CD14-positive monocyte (primary cell): ENCODE measurements at regions not wholly inside any gene's neighbourhood (a gene's known extent, or its start where the extent isn't known, plus 50 kb on each side); places are given as distances from the start of the nearest gene placed in this dataset.

ENCODE experiments used
- DNase-seq, 3 donors: peaks; one replicate each; pipeline ENCODE4 v3.0.0-alpha.2; 2011 to 2022
- H2AFZ ChIP-seq: 2 replicates; pipeline ENCODE4 v1.6.0; 2012; ENCODE audit warnings: mild to moderate bottlenecking, low read depth, low read length, inconsistent platforms; ENCODE audit not compliant: insufficient read depth, poor library complexity, severe bottlenecking
- H3K27ac ChIP-seq, 2 donors: 1 replicate in 1 of 2; 2 replicates in 1 of 2; pipeline ENCODE4 v1.5.1; 2012 to 2013; ENCODE audit warnings: low read length in 2 of 2, control low read depth in 1 of 2, inconsistent platforms in 1 of 2, low read depth in 1 of 2, mild to moderate bottlenecking in 1 of 2
- H3K27me3 ChIP-seq, 2 donors: one replicate each; pipeline versions ENCODE4 v1.6.0 to v1.6.1; 2011 to 2013; ENCODE audit warnings: low read length in 2 of 2; ENCODE audit not compliant: control insufficient read depth in 2 of 2, insufficient read depth in 2 of 2
- H3K36me3 ChIP-seq, 2 donors: replicated peaks in 1 of 2; 1 replicate in 1 of 2; 2 replicates in 1 of 2; pipeline versions ENCODE4 v1.5.1 to v1.6.1; 2012 to 2013; ENCODE audit warnings: low read length in 2 of 2, control low read depth in 1 of 2, inconsistent platforms in 1 of 2, mild to moderate bottlenecking in 1 of 2; ENCODE audit not compliant: insufficient read depth in 2 of 2, control insufficient read depth in 1 of 2
- H3K4me1 ChIP-seq, 2 donors: 1 replicate in 1 of 2; 2 replicates in 1 of 2; pipeline versions ENCODE4 v1.5.1 to v1.6.1; 2012 to 2013; ENCODE audit warnings: low read length in 2 of 2, control low read depth in 1 of 2, inconsistent platforms in 1 of 2, mild to moderate bottlenecking in 1 of 2, moderate library complexity in 1 of 2; ENCODE audit not compliant: insufficient read depth in 2 of 2, control insufficient read depth in 1 of 2
- H3K4me2 ChIP-seq: replicated peaks from 2 replicates; pipeline ENCODE3; 2012; ENCODE audit warnings: low read length, moderate library complexity, mild to moderate bottlenecking; ENCODE audit not compliant: poor library complexity, severe bottlenecking; ENCODE audit errors: extremely low read depth
- H3K4me3 ChIP-seq, 3 experiments: fragments of 200-600 bp in 1 of 3; sonication (generic) in 1 of 3; replicated peaks in 1 of 3; 1 replicate in 2 of 3; 2 replicates in 1 of 3; pipeline ENCODE4 v1.5.1; 2011 to 2013; ENCODE audit warnings: low read length in 3 of 3, mild to moderate bottlenecking in 3 of 3, control low read depth in 2 of 3, low read depth in 2 of 3, inconsistent platforms in 1 of 3, moderate library complexity in 1 of 3
- H3K79me2 ChIP-seq: 2 replicates; pipeline ENCODE4 v1.6.0; 2012; ENCODE audit warnings: mild to moderate bottlenecking, control low read depth, inconsistent platforms, low read length, moderate library complexity; ENCODE audit not compliant: insufficient read depth
- H3K9ac ChIP-seq: 2 replicates; pipeline ENCODE4 v1.6.0; 2017; ENCODE audit warnings: low read length, mild to moderate bottlenecking; ENCODE audit not compliant: insufficient read depth, poor library complexity, severe bottlenecking
- H3K9me3 ChIP-seq, 2 donors: replicated peaks in 1 of 2; 1 replicate in 1 of 2; 2 replicates in 1 of 2; pipeline versions ENCODE4 v1.5.1 to v1.6.1; 2012 to 2013; ENCODE audit warnings: low read length in 2 of 2, control low read depth in 1 of 2; ENCODE audit not compliant: control insufficient read depth in 1 of 2, insufficient read depth in 1 of 2
- H4K20me1 ChIP-seq: 2 replicates; pipeline ENCODE4 v1.6.0; 2012; ENCODE audit warnings: mild to moderate bottlenecking, low read length, control low read depth, moderate library complexity; ENCODE audit not compliant: insufficient read depth
- H3K27ac Mint-ChIP-seq, 7 donors: one replicate each; pipeline ENCODE4 v1.8.0; 2020; ENCODE audit warnings: mild to moderate bottlenecking in 7 of 7, mixed read lengths in 7 of 7, moderate library complexity in 6 of 7, inconsistent platforms in 2 of 7
- H3K27me3 Mint-ChIP-seq, 3 donors: one replicate each; pipeline ENCODE4 v1.8.0; 2021 to 2022; ENCODE audit warnings: low read depth in 3 of 3, mild to moderate bottlenecking in 3 of 3, mixed read lengths in 3 of 3, moderate library complexity in 3 of 3, inconsistent platforms in 1 of 3
- H3K36me3 Mint-ChIP-seq, 2 donors: one replicate each; pipeline ENCODE4 v1.8.0; 2020; ENCODE audit warnings: mixed read lengths in 2 of 2, inconsistent platforms in 1 of 2, mild to moderate bottlenecking in 1 of 2
- H3K4me1 Mint-ChIP-seq: one replicate; pipeline ENCODE4 v1.8.0; 2020; ENCODE audit warnings: mild to moderate bottlenecking, mixed read lengths
- H3K4me3 Mint-ChIP-seq, 2 donors: one replicate each; pipeline ENCODE4 v1.8.0; 2020; ENCODE audit warnings: mild to moderate bottlenecking in 2 of 2, mixed read lengths in 2 of 2, moderate library complexity in 1 of 2
- H3K9me3 Mint-ChIP-seq, 7 donors: one replicate each; pipeline ENCODE4 v1.8.0; 2020 to 2022; ENCODE audit warnings: mixed read lengths in 7 of 7, mild to moderate bottlenecking in 6 of 7, moderate library complexity in 6 of 7, inconsistent platforms in 2 of 7
- CTCF ChIP-seq: fragments of 200-600 bp; IDR thresholded peaks from one replicate; pipeline ENCODE4 v1.8.0; 2022; ENCODE audit warnings: antibody characterized with exemption, mild to moderate bottlenecking
- WGBS: methylation state at CpG from one replicate; pipeline ENCODE4 v1.1.5; 2013; ENCODE audit warnings: missing lambda C conversion rate; ENCODE audit not compliant: insufficient coverage; 5-methylcytosine and 5-hydroxymethylcytosine counted together
- intact Hi-C, 2 donors: fragments of 100-400 bp; cut with micrococcal nuclease; formaldehyde crosslinking; loops; one replicate each; pipeline versions ENCODE4 v1.15.0 to v1.15.1; 2023

GRCh38 chr11:79768343-79768742 is 327.5 kb upstream of the TENM4 start:
- no peak for TF ChIP-seq CTCF
- H3K4me3 Mint-ChIP-seq, result no peak overlapping the region
- H2AFZ ChIP-seq, result no peak overlapping the region
- H3K9me3 Mint-ChIP-seq, result peaks cover 0 to 6% (median 0%) of the 10 kb centered on the region in 7 donors
- WGBS, result no CpG with 5 or more reads among the region's 1 CpG
- no peaks in the 10 kb centered on the region for H3K27me3 ChIP-seq
- H3K9ac ChIP-seq, result no peak overlapping the region
- H3K36me3 Mint-ChIP-seq, result no peaks in the 10 kb centered on the region
- no peaks in the 10 kb centered on the region for H3K4me1 ChIP-seq
- no peaks in the 10 kb centered on the region for H3K36me3 ChIP-seq
- H3K4me2 ChIP-seq, result no peak overlapping the region
- H3K27ac Mint-ChIP-seq, result no peak overlapping the region
- H3K4me3 ChIP-seq, result no peak overlapping the region
- no peaks in the 10 kb centered on the region for H3K27me3 Mint-ChIP-seq
- no peak overlapping the region for H3K27ac ChIP-seq
- DNase-seq, result no peak
- H4K20me1 ChIP-seq, result no peaks in the 10 kb centered on the region
- no peaks in the 10 kb centered on the region for H3K4me1 Mint-ChIP-seq
- H3K9me3 ChIP-seq, result peaks cover 0 to 8% of the 10 kb centered on the region in 2 donors
- H3K79me2 ChIP-seq, result no peaks in the 10 kb centered on the region
- intact Hi-C loops, result no loop called here

DNA sequence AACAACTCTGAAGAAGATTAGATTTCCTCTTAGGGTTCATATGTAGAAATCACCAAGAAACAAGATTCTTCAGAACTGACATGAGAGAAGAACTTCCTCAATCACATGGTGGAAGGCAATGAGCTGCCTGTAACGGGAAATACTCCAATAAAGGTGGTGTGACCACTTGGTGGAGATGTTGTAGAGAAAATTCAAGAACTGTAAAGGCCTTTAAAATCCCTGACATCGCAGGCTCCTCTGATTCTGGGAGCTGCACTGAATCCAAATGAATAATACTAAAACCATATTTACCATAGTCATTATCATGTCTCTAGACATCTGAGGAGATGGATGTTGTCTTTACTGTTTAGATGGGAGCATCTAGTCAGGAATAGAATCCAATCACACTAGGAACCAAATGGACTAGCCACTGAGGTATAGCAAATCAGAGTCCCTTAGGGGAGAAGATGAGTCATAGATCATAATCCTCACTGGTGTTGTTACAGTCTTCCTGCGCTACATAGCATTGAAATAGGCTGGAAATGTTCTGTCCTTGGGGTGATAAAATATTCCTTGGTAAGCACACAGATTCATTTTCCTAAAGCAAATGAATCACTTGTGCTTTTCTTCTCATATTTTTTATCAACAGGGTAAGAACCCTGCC is 321.6 kb upstream of the TENM4 start:
- no peak for TF ChIP-seq CTCF
- Mint-ChIP-seq H3K27ac (no peak overlapping the region), H3K4me1 (no peaks in the 10 kb centered on the region), H3K36me3 (no peaks in the 10 kb centered on the region), H3K4me3 (no peak overlapping the region), H3K9me3 (peaks cover 0 to 7% (median 0%) of the 10 kb centered on the region in 7 donors), H3K27me3 (no peaks in the 10 kb centered on the region)
- no peaks in the 10 kb centered on the region for H3K4me1 ChIP-seq
- H3K79me2 ChIP-seq, result no peaks in the 10 kb centered on the region
- intact Hi-C loops, result no loop called here
- no peak overlapping the region for H3K4me2 ChIP-seq
- no peak overlapping the region for H3K9ac ChIP-seq
- H2AFZ ChIP-seq, result no peak overlapping the region
- H3K4me3 ChIP-seq, result no peak overlapping the region
- no peaks in the 10 kb centered on the region for H4K20me1 ChIP-seq
- no peaks in the 10 kb centered on the region for H3K27me3 ChIP-seq
- H3K9me3 ChIP-seq, result no peaks in the 10 kb centered on the region
- no CpG with 5 or more reads among the region's 3 CpGs for WGBS
- DNase-seq, result no peak
- H3K27ac ChIP-seq, result no peak overlapping the region
- H3K36me3 ChIP-seq, result no peaks in the 10 kb centered on the region
